ENCODE measurements at regions not wholly inside any gene's neighbourhood (a gene's known extent, or its start where the extent isn't known, plus 50 kb on each side); places are given as distances from the start of the nearest gene placed in this dataset.

- no peaks in the 10 kb centered on the region for H4K20me1 ChIP-seq (ENCODE audit: insufficient read depth, low read length)
- no peaks in the 10 kb centered on the region for H3K9me3 ChIP-seq (ENCODE audit: low read depth, low read length)
- no peaks in the 10 kb centered on the region for H3K36me3 ChIP-seq (ENCODE audit: insufficient read depth, low read length)
- no peaks in the 10 kb centered on the region for H3K4me1 ChIP-seq (ENCODE audit: insufficient read depth, low read length)
- no peak for TF ChIP-seq CTCF (IDR thresholded peaks at IDR 0.05; ENCODE audit: extremely low read depth, low read depth, low read length)
- H3K79me2 ChIP-seq (ENCODE audit: insufficient read depth, low read length), result no peaks in the 10 kb centered on the region
- no peak overlapping the region for H2AFZ ChIP-seq (ENCODE audit: low read length)
- no peak overlapping the region for H3K27ac ChIP-seq (ENCODE audit: low read depth, low read length)
- no peak for DNase-seq (ENCODE audit: insufficient read length, low spot score, missing footprints)
- H3K4me3 ChIP-seq (ENCODE audit: insufficient read depth, low read length), result no peak overlapping the region
- no peak overlapping the region for H3K4me2 ChIP-seq (ENCODE audit: insufficient read depth, low read length)
- no peaks in the 10 kb centered on the region for H3K27me3 ChIP-seq (ENCODE audit: insufficient read depth, low read length)
These were observed 621.8 kb upstream of the ZFHX3 start for GRCh38 chr16:73669535-73670274.

GRCh38 chr16:73663720-73664119 lies 615.8 kb upstream of the ZFHX3 start:
- H3K36me3 ChIP-seq (ENCODE audit: insufficient read depth, low read length), result no peaks in the 10 kb centered on the region
- H3K27me3 ChIP-seq (ENCODE audit: insufficient read depth, low read length), result no peaks in the 10 kb centered on the region
- no peak overlapping the region for H3K4me3 ChIP-seq (ENCODE audit: insufficient read depth, low read length)
- no peak overlapping the region for H2AFZ ChIP-seq (ENCODE audit: low read length)
- H4K20me1 ChIP-seq (ENCODE audit: insufficient read depth, low read length), result no peaks in the 10 kb centered on the region
- H3K4me2 ChIP-seq (ENCODE audit: insufficient read depth, low read length), result no peak overlapping the region
- no peaks in the 10 kb centered on the region for H3K79me2 ChIP-seq (ENCODE audit: insufficient read depth, low read length)
- TF ChIP-seq CTCF (IDR thresholded peaks at IDR 0.05; ENCODE audit: extremely low read depth, low read depth, low read length), result no peak
- DNase-seq (ENCODE audit: insufficient read length, low spot score, missing footprints), result no peak
- H3K4me1 ChIP-seq (ENCODE audit: insufficient read depth, low read length), result no peaks in the 10 kb centered on the region
- no peak overlapping the region for H3K27ac ChIP-seq (ENCODE audit: low read depth, low read length)
- H3K9me3 ChIP-seq (ENCODE audit: low read depth, low read length), result no peaks in the 10 kb centered on the region

DNA sequence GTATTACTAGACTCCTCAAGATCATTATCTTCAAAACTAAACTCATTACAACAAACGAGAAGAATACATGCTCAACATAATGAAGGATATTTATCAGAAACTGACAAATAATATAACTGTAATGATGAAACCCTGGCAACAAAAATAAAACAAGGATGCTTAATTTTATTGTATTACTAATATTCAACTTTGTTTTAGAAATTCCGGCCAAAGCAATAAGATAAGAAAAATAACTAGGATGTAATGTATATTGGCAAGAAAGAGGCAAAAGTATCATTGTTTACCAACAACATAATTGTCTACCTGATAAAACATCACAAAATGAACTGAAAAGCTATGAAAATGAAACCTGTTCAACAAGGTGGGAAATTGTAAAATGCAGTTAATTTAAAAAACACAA lies 588.3 kb upstream of the ZFHX3 start:
- Histone ChIP-seq H4K20me1 (ENCODE audit: insufficient read depth, low read length) (no peaks in the 10 kb centered on the region), H3K36me3 (ENCODE audit: insufficient read depth, low read length) (no peaks in the 10 kb centered on the region), H3K4me1 (ENCODE audit: insufficient read depth, low read length) (no peaks in the 10 kb centered on the region), H3K4me2 (ENCODE audit: insufficient read depth, low read length) (no peak overlapping the region), H2AFZ (ENCODE audit: low read length) (no peak overlapping the region), H3K27me3 (ENCODE audit: insufficient read depth, low read length) (no peaks in the 10 kb centered on the region), H3K79me2 (ENCODE audit: insufficient read depth, low read length) (no peaks in the 10 kb centered on the region), H3K9me3 (ENCODE audit: low read depth, low read length) (no peaks in the 10 kb centered on the region), H3K4me3 (ENCODE audit: insufficient read depth, low read length) (no peak overlapping the region), H3K27ac (ENCODE audit: low read depth, low read length) (no peak overlapping the region)
- TF ChIP-seq CTCF (IDR thresholded peaks at IDR 0.05; ENCODE audit: extremely low read depth, low read depth, low read length), result no peak
- no peak for DNase-seq (ENCODE audit: insufficient read length, low spot score, missing footprints)

- H3K79me2 ChIP-seq (ENCODE audit: insufficient read depth, low read length), result no peaks in the 10 kb centered on the region
- H3K4me2 ChIP-seq (ENCODE audit: insufficient read depth, low read length), result no peak overlapping the region
- no peaks in the 10 kb centered on the region for H3K27me3 ChIP-seq (ENCODE audit: insufficient read depth, low read length)
- no peaks in the 10 kb centered on the region for H4K20me1 ChIP-seq (ENCODE audit: insufficient read depth, low read length)
- H3K27ac ChIP-seq (ENCODE audit: low read depth, low read length), result no peak overlapping the region
- no peaks in the 10 kb centered on the region for H3K4me1 ChIP-seq (ENCODE audit: insufficient read depth, low read length)
- no peak for TF ChIP-seq CTCF (IDR thresholded peaks at IDR 0.05; ENCODE audit: extremely low read depth, low read depth, low read length)
- no peak overlapping the region for H2AFZ ChIP-seq (ENCODE audit: low read length)
- H3K9me3 ChIP-seq (ENCODE audit: low read depth, low read length), result no peaks in the 10 kb centered on the region
- H3K4me3 ChIP-seq (ENCODE audit: insufficient read depth, low read length), result no peak overlapping the region
- H3K36me3 ChIP-seq (ENCODE audit: insufficient read depth, low read length), result no peaks in the 10 kb centered on the region
- no peak for DNase-seq (ENCODE audit: insufficient read length, low spot score, missing footprints)
These were observed 581.1 kb upstream of the ZFHX3 start for GRCh38 chr16:73629011-73629410.
